Activated B cell treated with CpG ODN at 0.5 μM for 24 hours (primary cell): ENCODE measurements at regions not wholly inside any gene's neighbourhood (a gene's known extent, or its start where the extent isn't known, plus 50 kb on each side); places are given as distances from the start of the nearest gene placed in this dataset.

ENCODE experiments used
- ATAC-seq: fragments of 200-7000 bp; cut with Tn5 transposase; one replicate; pipeline ENCODE4 v1.10.0; 2021; ENCODE audit warnings: low read depth, mild to moderate bottlenecking, moderate library complexity
- CTCF ChIA-PET: fragments of 350-600 bp; sonication (Branson Sonifier 250); formaldehyde crosslinking; loops from one replicate; lab custom pipeline; 2021; ENCODE audit warnings: antibody characterized with exemption; lab: Charles Lee
- POLR2A ChIA-PET: fragments of 350-600 bp; sonication (Branson Sonifier 250); formaldehyde crosslinking; loops from one replicate; lab custom pipeline; 2021; ENCODE audit warnings: antibody characterized with exemption; lab: Charles Lee
- DNase-seq: peaks from one replicate; pipeline ENCODE4 v3.0.0; 2022
- H3K27ac Mint-ChIP-seq: one replicate; pipeline ENCODE4 v1.8.0; 2020; ENCODE audit warnings: mixed read lengths
- H3K27me3 Mint-ChIP-seq: one replicate; pipeline ENCODE4 v1.8.0; 2021; ENCODE audit warnings: mixed read lengths
- H3K36me3 Mint-ChIP-seq: one replicate; pipeline ENCODE4 v1.8.0; 2021; ENCODE audit warnings: low read depth, mixed read lengths
- H3K4me1 Mint-ChIP-seq: one replicate; pipeline ENCODE4 v1.8.0; 2021; ENCODE audit warnings: mixed read lengths
- H3K4me3 Mint-ChIP-seq: one replicate; pipeline ENCODE4 v1.8.0; 2020; ENCODE audit warnings: mild to moderate bottlenecking, mixed read lengths
- H3K9me3 Mint-ChIP-seq: one replicate; pipeline ENCODE4 v1.8.0; 2020; ENCODE audit warnings: mixed read lengths
- intact Hi-C: fragments of 100-400 bp; cut with micrococcal nuclease; formaldehyde crosslinking; loops from one replicate; pipeline ENCODE4 v1.15.1; 2024
- TF ChIP-seq, protein P1 (sequence below): fragments of 200-600 bp; IDR thresholded peaks from one replicate; pipeline ENCODE4 v1.8.0; 2022; ENCODE audit warnings: antibody characterized with exemption, mild to moderate bottlenecking

DNA sequence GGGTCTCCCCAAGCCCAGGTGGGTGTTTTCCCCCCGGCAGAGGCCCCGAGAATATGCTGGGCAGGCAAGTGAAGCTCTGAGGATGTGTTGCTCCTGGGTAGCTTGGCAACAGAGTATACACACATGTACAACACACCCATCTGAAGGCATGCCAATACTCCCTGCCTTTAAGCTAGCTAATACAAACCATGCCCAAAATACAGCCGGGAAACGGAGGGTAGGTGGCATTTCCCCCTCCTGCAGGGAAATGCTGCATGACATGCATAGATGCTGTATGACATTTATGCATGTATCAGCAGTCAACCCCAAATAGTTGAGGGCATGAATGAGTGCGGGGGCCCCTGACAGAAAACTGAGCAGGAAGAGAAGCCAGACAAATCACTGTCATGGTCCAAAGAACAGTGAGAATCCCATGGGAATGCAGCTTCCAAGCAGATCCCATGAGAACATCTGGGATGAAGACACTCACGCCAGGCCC, 614.1 kb downstream of the EBF1 start:
- ATAC-seq = no peak
- no peak for DNase-seq
- TF ChIP-seq, protein P1, sequence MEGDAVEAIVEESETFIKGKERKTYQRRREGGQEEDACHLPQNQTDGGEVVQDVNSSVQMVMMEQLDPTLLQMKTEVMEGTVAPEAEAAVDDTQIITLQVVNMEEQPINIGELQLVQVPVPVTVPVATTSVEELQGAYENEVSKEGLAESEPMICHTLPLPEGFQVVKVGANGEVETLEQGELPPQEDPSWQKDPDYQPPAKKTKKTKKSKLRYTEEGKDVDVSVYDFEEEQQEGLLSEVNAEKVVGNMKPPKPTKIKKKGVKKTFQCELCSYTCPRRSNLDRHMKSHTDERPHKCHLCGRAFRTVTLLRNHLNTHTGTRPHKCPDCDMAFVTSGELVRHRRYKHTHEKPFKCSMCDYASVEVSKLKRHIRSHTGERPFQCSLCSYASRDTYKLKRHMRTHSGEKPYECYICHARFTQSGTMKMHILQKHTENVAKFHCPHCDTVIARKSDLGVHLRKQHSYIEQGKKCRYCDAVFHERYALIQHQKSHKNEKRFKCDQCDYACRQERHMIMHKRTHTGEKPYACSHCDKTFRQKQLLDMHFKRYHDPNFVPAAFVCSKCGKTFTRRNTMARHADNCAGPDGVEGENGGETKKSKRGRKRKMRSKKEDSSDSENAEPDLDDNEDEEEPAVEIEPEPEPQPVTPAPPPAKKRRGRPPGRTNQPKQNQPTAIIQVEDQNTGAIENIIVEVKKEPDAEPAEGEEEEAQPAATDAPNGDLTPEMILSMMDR = no peak
- POLR2A ChIA-PET = no interaction called here
- Mint-ChIP-seq H3K4me1 (no peaks in the 10 kb centered on the region), H3K4me3 (no peak overlapping the region), H3K27ac (no peak overlapping the region), H3K9me3 (no peaks in the 10 kb centered on the region), H3K27me3 (no peaks in the 10 kb centered on the region), H3K36me3 (no peaks in the 10 kb centered on the region)
- intact Hi-C loops = no loop called here
- CTCF ChIA-PET = no interaction called here

DNA sequence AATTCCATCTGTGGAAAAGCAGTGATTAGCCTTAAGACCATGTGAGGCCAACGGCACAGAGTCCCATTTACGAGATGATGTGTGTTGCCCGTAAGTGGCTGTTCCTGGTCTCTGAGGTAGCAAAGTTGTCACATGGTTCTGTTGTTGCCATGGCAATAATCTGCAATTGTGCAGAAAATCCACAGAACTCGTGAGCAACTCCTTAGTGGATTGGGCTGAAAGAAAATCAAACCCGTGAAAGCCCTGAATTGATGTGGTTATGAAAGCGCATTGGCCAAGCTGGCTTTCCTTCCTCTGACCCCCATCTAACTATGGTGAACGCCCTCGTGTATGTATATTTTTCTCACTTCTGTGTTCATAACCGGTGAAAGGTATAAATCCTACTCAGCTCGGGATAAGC, 614.7 kb downstream of the EBF1 start:
- Mint-ChIP-seq H3K4me1 (no peaks in the 10 kb centered on the region), H3K27ac (no peak overlapping the region), H3K36me3 (no peaks in the 10 kb centered on the region), H3K27me3 (no peaks in the 10 kb centered on the region), H3K9me3 (no peaks in the 10 kb centered on the region), H3K4me3 (no peak overlapping the region)
- DNase-seq (no peak), ATAC-seq (no peak)
- ChIA-PET POLR2A (no interaction called here), CTCF (no interaction called here)
- intact Hi-C loops = no loop called here
- TF ChIP-seq, protein P1 = no peak

DNA sequence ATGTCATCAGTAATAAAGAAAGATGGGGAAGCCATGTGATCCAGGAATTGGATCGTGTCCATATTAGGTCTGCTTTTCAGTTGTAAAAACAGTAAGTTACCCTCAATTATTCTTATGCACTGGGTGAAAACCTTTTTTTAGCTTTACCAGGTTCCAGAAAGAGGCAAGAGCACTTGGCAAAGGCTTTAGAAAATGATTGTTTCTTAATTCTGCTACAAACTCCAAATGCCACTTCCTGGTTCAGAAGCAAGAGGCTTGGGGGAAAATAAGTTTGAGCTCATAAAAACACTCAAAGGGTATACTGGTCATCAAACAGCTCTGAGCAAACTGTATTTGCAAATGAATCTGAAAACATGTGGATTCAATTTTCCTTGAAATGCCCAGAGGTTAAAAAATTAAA, 615.6 kb downstream of the EBF1 start:
- intact Hi-C loops = no loop called here
- H3K27ac Mint-ChIP-seq = no peak overlapping the region
- TF ChIP-seq, protein P1 = no peak
- DNase-seq (no peak), ATAC-seq (no peak)
- CTCF ChIA-PET = no interaction called here
- H3K27me3 Mint-ChIP-seq = no peaks in the 10 kb centered on the region
- POLR2A ChIA-PET = no interaction called here
- H3K9me3 Mint-ChIP-seq = no peaks in the 10 kb centered on the region
- no peak overlapping the region for H3K4me3 Mint-ChIP-seq
- no peaks in the 10 kb centered on the region for H3K4me1 Mint-ChIP-seq
- no peaks in the 10 kb centered on the region for H3K36me3 Mint-ChIP-seq

DNA sequence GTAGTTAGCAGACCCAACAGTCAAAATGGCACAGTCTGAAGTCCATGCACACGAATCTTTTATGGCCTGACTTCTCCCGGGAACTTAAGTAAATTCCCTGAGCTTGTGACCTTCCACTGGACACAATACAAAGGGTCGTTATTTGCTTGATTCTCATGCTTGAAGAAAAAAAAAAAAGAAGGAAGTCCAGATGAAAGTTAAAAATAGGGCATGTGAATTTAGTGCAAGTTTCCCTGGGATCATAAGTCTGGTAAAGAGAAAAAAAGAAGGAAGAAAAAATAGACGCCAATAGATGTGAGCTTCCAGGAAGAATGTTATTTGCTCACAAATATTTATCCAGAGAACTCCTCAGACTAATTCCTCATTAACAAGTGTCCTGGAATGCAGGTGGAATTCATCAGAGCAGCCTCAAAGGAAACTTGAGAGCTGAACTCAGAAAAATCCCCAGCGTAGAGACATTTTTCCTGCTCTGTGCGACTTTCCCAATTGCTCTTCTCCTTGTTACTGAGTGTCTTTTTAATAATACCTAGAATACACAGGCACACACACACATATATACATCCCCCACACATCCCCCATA, 616.3 kb downstream of the EBF1 start:
- ATAC-seq = no peak
- POLR2A ChIA-PET = no interaction called here
- no peak overlapping the region for H3K4me3 Mint-ChIP-seq
- CTCF ChIA-PET = interaction anchor here (0.5 kb wide), 1 partner anchor 107 kb away, joined by 3 read pairs; no protein-coding TSS in a partner anchor
- H3K9me3 Mint-ChIP-seq = no peaks in the 10 kb centered on the region
- TF ChIP-seq, protein P1 = no peak
- no peaks in the 10 kb centered on the region for H3K4me1 Mint-ChIP-seq
- no peak for DNase-seq
- no peaks in the 10 kb centered on the region for H3K27me3 Mint-ChIP-seq
- intact Hi-C loops = no loop called here
- H3K27ac Mint-ChIP-seq = no peak overlapping the region
- no peaks in the 10 kb centered on the region for H3K36me3 Mint-ChIP-seq

DNA sequence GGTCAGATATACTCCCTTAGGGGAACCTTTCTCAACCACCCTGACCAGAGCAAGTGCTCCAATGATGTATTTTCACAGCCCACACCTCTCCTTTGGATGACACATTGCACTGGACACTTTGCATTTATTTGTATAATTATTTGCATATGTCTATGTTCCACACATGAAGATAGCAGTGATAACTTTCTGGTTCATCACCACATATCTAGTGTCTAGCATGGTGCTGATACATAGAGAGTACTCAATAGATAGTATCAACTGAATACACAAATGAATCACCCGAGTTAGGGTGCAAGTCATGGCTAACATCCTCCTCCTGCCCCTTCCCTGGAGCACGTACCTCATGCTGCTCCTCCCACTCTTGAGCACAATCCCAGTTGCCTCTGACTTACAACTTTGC, 617.6 kb downstream of the EBF1 start:
- no peak overlapping the region for H3K27ac Mint-ChIP-seq
- no peak overlapping the region for H3K4me3 Mint-ChIP-seq
- TF ChIP-seq, protein P1 = no peak
- ChIA-PET CTCF (no interaction called here), POLR2A (no interaction called here)
- H3K4me1 Mint-ChIP-seq = peaks cover 5% of the 10 kb centered on the region
- H3K27me3 Mint-ChIP-seq = no peaks in the 10 kb centered on the region
- no peaks in the 10 kb centered on the region for H3K9me3 Mint-ChIP-seq
- ATAC-seq = no peak
- DNase-seq = no peak
- no peaks in the 10 kb centered on the region for H3K36me3 Mint-ChIP-seq
- intact Hi-C loops = no loop called here
